NCI-H2107 treated with DMSO at 0.1 percent for 48 hours (cell line): ENCODE measurements at regions not wholly inside any gene's neighbourhood (a gene's known extent, or its start where the extent isn't known, plus 50 kb on each side); places are given as distances from the start of the nearest gene placed in this dataset.

ENCODE experiments used
- DNase-seq: peaks from one replicate; lab custom pipeline; 2025; ENCODE audit not compliant: unreplicated experiment; lab: John Stamatoyannopoulos, UW

DNA sequence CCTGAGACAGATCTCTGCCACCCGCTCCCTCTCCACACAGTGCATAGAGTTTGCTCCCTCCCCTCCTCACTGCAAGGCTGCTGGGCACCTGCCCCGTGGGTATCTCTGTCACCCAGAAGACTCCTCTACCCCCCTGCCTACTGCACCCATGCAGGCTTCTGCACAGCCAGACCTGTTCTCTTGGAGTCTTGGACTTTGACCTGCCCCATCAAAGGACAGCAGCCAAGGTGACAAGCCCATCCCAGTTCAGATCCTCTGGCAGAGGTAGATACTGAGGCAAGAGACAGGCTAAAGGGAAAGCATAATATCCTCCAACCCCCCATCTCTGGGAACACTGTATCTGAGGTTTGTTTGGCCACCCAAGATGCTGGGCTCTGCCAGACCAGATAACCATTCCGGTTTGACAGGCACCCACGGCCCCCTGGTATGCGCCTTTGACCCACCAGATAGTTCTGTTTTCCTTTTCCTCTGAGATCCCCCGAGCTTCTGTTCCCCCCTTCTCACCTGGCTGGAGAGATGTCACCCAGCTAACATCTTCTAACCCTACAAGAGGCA, 239.6 kb downstream of the SOX9 start:
- no peak for DNase-seq

DNA sequence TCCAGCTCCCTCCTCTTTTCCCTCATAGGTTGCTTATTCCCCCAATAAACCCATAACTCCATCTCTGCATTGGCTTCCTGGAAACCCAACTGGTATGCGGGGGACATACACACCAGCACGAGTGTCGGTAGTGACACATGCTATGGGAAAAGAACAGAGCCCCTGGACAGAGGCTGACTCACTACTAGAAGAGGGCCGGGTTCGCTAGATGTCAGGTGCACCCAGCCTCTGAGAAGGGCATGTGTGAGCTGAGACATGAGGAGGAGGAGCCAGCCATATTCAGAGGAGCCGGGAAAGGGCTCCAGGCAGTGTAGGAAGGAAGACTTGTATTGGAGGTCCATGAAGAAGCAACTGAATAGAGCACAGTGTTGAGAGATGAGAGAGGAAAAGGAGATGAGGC, 241.1 kb downstream of the SOX9 start:
- DNase-seq = no peak

DNA sequence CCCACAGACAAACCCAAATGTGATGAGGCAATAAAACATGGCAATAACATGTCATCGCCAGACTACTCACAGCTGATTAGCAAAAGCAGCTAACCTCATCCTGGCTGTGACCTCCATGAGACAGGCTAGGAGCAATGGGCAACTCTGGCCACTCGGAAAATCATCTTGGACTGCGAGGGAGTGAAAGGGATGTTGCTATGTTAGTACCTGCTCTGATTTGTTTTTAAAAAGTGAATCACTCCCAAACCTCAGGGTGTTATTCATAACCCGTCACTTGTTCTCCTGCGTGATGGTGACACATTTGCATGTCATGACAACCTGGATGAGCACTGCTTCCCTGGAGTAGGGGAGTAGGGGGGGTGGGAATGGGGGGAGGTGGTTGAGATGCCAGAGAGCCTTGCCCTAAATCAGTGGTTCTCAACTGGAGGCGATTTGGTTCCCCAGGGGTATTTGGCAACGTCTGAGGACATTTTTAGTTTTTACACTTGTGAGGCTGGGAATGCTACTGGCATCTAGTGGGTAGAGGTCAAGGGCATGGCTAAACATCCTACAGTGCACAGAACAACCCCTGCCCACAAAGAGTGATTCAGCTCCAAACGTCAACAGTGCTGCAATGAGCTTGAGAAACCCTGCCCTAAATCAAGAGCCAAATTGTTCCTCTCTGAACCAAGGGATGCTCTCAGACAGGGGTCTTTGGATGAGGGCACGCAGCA, 241.7 kb downstream of the SOX9 start:
- DNase-seq = no peak

DNA sequence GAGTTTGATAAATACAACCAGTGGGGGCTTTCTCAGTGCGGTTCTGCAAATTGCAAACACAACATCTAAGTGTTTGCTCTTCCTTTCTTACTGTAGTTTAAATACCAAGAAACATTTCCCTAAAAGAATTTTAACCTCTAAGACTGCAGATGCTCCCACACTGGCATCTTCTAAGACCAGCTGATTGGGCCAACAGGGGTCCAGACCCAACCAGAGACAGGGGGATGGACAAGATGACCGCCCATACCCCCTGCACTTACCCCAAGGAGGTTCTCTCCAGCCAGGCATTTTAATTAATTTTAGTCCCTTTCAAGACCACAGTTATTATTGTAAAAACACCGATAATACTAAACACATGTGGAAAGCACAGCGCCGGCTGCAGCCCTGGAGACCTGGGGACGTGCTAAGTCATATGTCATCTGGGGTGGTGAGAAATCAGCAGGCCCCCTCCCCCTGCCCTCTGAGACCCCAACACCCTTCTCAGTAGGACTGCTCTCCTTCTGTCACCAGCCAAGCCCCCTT, 242.3 kb downstream of the SOX9 start:
- no peak for DNase-seq

DNA sequence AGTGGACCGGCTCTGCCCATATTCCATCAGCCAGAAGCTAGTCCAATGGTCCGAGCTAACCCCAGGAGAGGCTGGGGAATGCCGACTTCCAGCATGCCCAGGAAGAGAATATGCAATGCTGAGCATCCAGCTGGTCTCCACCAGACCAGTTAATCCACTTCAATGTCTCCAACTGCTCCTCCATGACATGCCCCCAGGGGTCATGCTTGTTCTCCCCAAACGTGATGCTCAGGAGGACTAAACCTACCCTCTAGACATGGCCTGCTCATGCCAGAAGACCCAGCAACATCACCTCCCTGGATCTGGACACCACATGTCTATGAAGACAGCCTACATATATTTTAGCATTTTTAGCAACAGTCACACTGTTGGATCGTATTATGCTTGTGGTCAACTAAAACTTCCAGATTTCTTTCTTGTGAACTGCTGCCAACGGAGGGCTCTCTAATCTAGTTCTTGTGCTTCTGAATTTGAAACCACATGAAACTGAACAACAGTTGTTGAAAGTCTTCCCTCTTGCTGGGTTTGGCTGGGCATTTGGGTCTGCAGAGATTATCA, 245.1 kb downstream of the SOX9 start:
- DNase-seq = no peak

DNA sequence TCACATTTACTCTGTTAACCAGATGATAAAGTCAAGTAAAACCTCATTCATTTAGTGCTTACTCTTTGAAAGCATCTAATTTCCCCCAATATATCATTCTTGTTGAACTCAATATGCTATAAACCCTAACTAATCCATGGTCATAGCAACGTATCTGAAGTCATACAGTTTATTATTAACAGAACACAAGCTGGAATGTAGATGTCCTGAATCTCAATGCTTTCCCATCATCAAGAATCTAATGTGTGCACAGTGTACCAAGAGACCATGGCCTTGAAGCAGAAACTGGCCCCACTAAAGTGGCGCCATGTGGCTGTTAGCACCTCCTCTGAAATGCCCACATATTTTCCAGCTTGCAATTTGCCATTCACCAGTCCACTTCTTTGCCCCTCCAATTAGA, 245.8 kb downstream of the SOX9 start:
- DNase-seq = no peak

DNA sequence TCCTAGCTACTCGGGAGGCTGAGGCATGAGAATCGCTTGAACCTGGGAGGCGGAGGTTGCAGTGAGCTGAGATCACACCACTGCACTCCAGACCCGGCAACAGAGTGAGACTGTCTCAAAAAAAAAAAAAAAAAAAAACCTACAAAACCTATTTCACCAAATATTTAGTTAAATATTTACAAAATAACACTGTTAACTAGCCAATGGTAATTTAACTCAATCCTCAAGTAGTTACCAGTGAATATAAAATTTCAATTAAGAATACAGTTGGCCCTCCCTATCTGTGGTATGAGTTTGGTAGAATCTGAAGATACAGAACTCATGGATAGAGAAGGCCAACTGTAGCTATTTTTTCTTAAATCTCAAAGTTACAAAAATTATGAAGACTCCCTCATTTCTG, 247.4 kb downstream of the SOX9 start:
- DNase-seq = no peak

DNA sequence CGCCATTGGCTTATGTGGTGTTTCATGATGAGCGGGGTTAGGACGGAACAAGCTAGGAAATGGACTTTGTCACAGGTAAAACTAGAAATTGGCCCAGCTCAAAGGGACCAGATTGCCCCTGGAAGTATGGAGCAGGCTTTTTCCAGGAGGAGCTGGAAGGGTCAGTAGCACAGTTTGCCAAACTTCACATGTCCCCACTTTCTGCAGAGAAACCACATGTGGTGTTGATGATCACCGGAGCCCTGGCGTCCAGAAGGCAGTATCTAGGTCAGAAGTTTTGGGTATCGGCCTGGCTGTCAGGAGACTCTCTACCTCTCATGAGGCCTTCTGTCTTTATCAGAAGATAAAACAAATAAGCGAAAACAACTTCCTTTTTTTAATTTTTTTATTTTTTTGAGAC, 248.5 kb downstream of the SOX9 start:
- no peak for DNase-seq

DNA sequence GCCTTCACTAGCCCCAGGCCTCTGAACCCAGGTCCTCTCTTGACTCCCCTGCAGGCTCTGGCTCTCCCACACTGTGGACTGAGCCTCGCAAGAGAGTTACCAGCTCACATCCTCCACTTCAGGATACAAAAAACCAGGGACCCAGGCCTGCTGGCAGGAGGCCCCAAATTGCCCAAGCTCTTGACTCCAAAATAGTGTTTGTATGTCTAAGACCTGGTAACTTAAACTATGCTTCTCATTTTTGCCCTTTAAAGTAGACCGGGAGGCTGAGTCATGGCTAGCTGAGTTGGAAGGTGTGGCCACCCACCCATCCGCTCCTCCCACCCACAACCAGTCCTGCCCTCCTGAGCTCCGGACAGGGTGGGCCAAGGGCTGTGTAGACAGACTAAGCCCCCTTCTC, 250.0 kb downstream of the SOX9 start:
- DNase-seq = no peak

DNA sequence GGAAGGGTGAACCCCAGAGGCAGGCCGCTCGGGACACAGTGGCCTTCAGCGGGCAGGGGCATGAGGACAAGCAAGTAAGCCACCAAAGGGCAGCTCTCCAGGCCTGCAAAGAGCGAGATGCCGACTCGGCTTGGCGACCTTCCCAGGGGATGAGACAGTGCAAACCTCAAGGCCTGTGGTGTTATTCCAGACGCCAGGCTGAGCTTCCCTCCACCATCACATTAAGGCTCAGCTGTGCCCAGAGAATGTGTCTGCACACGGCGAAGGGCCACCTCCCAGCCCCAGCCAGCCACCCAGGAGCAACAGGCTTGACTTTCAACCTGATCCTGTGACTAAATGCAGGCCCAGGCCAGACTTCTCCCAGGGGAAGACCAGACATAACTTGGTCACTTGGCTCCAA, 251.4 kb downstream of the SOX9 start:
- DNase-seq = no peak

DNA sequence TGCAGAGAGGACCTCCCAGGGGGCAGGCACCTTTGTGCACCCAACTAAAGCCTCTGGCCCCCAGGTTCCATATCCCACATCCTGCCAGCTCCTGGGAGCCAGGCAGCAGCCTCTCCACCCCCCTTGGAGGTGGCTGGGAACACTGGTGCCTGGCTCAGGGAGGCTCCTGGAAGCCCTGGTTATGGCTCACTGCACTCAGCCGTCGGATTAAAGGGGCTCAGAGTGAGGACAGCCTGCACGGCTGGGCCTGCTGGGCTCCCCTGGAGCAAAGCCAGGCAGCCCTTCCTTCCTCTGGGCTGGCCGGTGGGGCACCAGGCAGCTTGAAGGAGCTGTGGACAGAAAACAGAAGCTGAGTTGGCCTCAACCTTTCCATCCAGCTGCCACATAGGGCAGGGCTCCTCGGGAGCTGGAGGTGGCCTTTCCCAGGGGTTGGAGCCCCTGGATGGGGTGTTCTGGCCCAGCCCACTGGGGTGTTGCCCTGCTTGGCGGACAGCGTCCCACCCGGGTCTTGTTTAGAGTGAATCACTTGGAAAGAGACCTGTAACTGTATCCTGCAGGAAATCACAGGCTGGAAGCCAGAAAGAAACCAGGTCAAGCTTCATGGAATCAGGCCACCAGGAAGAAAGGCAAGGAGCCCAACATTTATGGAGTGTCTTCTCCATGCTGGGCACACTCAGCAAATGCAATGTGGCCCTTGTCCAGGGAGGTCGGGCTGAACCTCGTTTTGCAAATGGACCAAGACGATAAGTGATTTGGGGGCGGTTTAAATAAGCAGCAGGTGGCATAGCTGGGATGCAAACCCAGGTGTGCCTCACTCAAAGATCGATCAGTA, 253.3 kb downstream of the SOX9 start:
- no peak for DNase-seq

DNA sequence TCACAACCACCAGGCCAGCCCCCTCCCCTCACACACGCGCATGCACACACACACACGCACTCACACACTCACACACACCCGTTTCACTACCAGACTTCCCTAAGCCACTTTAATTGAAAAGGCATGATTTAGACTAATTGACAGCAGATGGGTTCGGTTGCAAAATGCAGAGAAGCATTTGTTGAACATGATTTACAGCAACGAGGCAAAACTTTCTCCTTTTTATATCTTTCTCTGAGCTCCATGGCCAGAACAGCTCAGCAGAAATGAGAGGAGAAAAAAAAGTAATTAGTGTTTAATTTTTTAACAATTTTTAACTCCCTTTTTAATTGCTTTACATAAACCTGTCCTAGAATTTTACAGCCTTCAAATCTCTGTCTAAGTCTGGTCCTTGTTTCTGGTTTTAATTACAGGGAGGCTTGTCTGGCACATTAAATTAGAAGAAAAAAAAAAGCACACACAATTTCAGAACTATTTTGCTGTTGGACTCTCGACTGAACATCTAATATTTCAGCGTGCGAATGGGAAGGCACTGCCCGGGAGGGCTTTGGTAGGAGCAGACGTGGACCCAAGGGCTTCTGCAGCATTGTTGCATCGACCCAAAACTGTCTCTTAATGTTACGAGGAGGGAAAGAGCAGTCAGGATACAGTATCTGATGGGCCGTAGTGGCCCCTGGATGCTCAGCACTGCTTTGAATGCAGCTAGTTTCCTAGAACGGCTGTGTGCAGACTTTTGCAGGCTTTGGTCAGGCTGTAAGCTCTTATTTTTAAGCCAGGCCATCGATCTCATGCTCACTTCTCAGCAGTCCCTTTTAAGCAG, 255.9 kb downstream of the SOX9 start:
- DNase-seq = no peak

DNA sequence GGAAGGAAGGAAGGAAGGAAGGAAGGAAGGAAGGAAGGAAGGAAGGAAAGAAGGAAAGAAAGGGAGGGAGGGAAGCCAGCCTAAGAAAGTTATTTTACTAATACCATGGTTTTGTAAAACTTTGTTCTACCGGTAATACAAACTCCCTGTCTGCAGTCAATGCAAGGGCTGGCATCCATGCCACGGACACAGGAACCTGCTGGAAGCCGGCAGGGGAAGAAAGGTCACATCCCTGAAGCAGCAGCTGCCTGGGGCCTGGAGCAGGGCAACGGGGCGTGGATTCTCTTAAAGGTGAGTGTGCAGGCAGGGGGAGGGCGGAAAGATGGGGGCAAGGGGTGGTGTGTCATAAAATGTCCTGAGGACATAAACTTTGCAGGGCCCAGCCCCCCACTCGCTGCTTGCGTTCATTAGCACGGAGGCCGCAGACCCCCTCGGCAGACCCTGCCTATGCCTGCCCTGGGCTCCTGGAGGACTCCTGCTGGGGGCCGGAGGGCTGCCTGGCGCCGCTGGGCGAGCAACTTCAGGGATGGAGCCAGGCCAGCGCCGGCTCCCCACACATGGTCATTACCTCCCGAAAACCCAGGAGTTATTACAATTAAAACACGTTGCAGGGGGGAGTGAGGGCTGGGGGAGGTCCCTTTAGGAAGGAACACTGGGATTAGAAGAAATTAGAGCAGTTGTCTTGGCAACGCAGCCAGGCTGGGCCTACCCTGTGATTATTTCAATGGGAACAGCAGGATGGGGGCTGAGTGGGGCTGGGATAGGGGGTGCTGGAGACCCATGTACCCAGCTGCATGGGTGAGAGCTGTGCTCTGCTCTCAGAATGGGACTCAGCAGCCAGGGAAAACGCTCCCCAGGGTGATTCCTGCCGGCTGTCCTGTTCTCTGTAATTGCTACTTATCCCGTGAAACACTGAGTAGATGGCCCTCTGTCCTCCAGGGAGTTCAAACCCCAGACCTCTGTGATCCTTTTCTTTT, 257.9 kb downstream of the SOX9 start:
- DNase-seq = no peak

DNA sequence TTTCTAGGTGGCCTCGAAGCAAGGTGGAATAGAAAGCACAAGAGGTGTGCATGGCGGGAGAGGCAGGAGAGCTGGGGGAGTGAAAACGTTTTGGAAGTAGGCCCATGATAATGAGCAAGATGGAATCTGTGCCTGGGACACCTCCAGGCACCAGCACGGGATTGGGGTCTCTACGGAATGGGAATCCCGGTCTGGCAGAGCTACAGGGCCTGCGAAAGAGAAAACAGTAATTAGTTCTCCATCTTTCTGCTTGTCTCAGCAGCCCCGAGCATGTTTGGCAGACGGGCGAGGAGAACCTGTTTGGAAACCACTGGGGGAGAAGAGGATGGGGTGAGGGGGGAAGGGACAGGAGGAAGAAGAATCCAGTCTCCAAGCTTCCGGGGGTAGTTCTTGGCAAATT, 258.7 kb downstream of the SOX9 start:
- DNase-seq = no peak

DNA sequence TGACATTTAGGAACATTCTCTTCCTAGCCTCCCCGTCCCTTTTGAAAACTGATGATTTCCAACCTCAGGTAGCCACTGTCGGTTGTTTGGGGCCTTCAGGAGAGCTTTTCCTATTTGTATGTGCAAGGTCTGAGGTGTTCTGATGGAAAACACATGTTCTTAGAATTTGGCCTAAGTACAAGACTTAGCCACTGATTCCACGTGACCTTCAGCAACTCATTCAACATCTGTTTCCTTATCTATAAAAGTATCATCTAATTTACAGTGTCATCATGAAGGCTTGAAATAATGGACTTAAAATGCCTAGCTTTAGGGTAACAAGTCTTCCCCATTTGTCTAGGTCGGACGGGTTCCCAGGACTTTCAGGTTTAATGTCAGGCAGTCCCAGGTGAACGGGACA, 259.3 kb downstream of the SOX9 start:
- DNase-seq = no peak

DNA sequence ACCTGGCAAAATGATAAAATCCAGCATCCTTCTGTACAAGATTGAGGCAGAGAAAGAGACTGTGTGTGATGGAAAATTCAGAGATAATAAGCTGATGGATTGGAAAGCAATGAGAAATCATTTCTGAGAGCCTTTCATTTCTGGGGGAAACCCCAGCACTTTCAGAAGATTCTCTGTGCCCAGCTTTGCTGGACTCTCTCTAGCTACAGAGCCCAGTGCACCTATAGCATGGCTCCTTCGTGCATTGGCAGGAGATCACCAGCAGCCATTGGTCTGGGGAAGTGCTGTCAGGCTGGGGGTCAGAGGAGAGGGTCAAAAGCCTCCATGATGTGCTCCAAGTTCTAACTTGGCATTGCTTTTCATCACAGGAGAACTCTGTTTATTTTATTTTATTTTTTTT, 259.9 kb downstream of the SOX9 start:
- no peak for DNase-seq

DNA sequence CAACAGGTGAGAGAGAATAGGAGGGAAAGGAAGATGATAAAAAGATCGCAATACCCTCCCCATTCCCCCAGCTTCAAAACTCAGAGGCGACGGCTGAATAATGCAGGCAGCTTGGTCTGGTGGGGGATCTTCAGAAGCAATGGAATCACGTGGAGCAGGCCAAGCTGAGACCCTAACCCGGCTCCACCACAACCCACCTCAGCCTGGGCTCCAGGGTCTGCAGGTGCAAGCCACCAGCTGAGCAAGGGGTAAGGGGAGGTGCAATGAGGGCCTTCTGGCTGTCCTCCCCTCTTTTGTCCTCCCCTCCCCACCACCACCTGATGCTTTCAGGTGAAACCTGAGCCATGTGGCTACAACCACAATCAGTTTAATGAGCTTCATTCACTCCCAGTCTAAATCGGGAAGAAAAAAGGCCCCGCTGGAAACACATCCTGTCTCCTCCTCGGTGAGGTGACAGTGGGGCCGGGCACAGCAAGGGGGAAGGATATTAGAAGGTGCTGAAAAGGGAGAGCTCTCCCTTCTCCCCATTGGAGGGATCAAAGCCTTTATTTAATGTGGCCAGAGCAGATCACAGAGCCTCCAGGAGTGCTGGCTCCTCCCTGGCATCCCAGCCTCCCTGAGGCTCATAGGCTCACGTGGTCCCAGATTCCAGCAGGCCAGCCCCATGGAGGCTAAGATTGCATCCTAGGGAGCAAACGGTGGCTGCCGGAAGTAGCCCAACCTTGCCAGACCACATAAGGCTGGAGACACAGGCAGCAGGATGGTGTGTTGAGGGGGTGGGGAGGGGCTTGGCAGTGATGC, 261.0 kb downstream of the SOX9 start:
- peak; percentile 94 for DNase-seq

DNA sequence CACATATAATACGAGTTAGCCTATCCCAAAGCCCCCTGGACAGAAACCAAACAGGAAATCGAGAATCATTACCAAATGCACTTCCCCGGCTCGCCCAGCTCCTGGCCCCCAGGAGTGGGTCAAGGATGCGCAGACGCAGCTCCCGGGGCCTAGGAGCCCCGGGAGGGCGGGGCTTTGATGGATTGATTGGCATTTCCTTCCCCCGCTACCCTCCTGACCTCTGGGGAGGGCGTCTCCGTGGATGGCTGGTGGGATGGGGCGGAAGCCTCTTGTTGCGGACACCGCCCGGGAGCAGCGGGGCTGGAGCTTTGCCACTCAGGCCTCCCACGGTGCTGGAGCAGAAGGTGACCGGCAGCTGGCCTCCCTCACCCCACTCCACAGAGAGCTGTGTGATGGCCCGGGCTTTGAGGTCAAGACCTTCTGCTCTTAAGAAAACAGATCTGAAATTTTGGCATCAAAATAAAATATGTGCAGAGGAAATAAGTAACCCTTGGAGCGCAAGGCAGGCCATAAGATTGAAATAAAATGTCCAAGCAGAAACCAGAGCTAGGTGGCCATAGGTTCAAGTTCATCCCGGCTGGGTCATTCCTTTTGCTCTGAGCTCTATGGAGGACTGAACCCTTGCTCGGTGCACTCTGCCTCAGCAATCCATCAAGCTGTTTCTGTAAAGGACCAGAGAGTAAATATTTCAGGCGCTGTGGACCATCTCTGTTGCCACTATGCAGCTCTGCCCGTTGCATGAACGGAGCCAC, 262.3 kb downstream of the SOX9 start:
- DNase-seq = no peak
